Panc1 (cell line): ENCODE measurements at regions not wholly inside any gene's neighbourhood (a gene's known extent, or its start where the extent isn't known, plus 50 kb on each side); places are given as distances from the start of the nearest gene placed in this dataset.
"Not testable (repeated sequence)": the region's sequence is repeated elsewhere in the genome, so short reads cannot be mapped to it uniquely, and the experiment has no call there.

Experiments used
- ATAC-seq: fragments of 200-7000 bp; cut with Tn5 transposase; 2 replicates; pipeline ENCODE4 v1.9.1; 2020; ENCODE audit warnings: mild to moderate bottlenecking, moderate library complexity
- BruUV-seq: library from RNA; stranded (reverse); fragments of 400-500 nt; replicated peaks from 2 replicates; lab custom pipeline; 2021; lab: Mats Ljungman, UMichigan
- CTCF ChIA-PET: fragments of 300-600 bp; sonication (Branson Sonifier 250); formaldehyde crosslinking; loops from one replicate; lab custom pipeline; 2022; ENCODE audit warnings: antibody characterized with exemption; lab: Charles Lee
- POLR2A ChIA-PET: fragments of 300-600 bp; sonication (Branson Sonifier 250); formaldehyde crosslinking; loops from one replicate; lab custom pipeline; 2022; ENCODE audit warnings: antibody characterized with exemption; lab: Charles Lee
- DNase-seq: peaks from one replicate; pipeline ENCODE4 v3.0.0-alpha.2; 2010; ENCODE audit warnings: low read depth, low spot score
- H3K27ac ChIP-seq: 2 replicates; pipeline ENCODE4 v1.5.1; 2011; ENCODE audit warnings: mild to moderate bottlenecking, low read length, inconsistent platforms
- H3K27me3 ChIP-seq: fragments of 200-500 bp; sonication (Bioruptor generic); 2 replicates; pipeline ENCODE4 v1.6.0; 2014; ENCODE audit warnings: low read length, inconsistent platforms; ENCODE audit not compliant: control insufficient read depth, insufficient read depth
- H3K36me3 ChIP-seq: fragments of 200-500 bp; sonication (Bioruptor generic); 2 replicates; pipeline ENCODE4 v1.5.1; 2014; ENCODE audit warnings: inconsistent platforms, mild to moderate bottlenecking, low read length, moderate library complexity; ENCODE audit not compliant: control insufficient read depth, insufficient read depth
- H3K4me1 ChIP-seq: 2 replicates; pipeline ENCODE4 v1.5.1; 2011; ENCODE audit warnings: inconsistent platforms, mild to moderate bottlenecking, low read length, moderate library complexity; ENCODE audit not compliant: control insufficient read depth, insufficient read depth
- H3K4me3 ChIP-seq, 2 experiments: 2 replicates each; pipeline ENCODE4 v1.5.1; 2011 to 2012; ENCODE audit warnings: low read depth in 2 of 2, low read length in 2 of 2, mild to moderate bottlenecking in 2 of 2, inconsistent platforms in 1 of 2, moderate library complexity in 1 of 2
- H3K9me3 ChIP-seq: fragments of 200-500 bp; sonication (Bioruptor generic); 2 replicates; pipeline ENCODE4 v1.5.1; 2014; ENCODE audit warnings: low read depth, mild to moderate bottlenecking, inconsistent platforms, low read length, moderate library complexity; ENCODE audit not compliant: control insufficient read depth, insufficient read depth
- POLR2AphosphoS5 ChIP-seq: IDR thresholded peaks from 2 replicates; pipeline ENCODE4 v1.6.1; 2012; ENCODE audit warnings: mild to moderate bottlenecking, low read depth, low read length, moderate library complexity
- SIN3A ChIP-seq: IDR thresholded peaks from 2 replicates; pipeline ENCODE4 v1.6.1; 2012; ENCODE audit warnings: low read depth, mild to moderate bottlenecking, low read length, moderate library complexity, borderline replicate concordance; ENCODE audit not compliant: insufficient read depth
- TCF7L2 ChIP-seq: IDR thresholded peaks from 2 replicates; pipeline ENCODE4 v1.6.1; 2011; ENCODE audit warnings: mild to moderate bottlenecking, low read depth, low read length, inconsistent platforms
- in situ Hi-C: cut with HindIII; loops from 2 replicates; pipeline ENCODE4 v1.10.0; 2016; ENCODE audit warnings: low sequenced_read_pairs, low pct_unique_long_range_greater_than_20kb
- intact Hi-C: fragments of 100-400 bp; cut with micrococcal nuclease; formaldehyde crosslinking; loops from one replicate; pipeline ENCODE4 v1.10.0; 2022; ENCODE audit not compliant: unreplicated experiment
- TF ChIP-seq, protein P1 (sequence below): fragments of 450-650 bp; IDR thresholded peaks from 2 replicates; pipeline ENCODE4 v1.5.1; 2017; ENCODE audit warnings: mild to moderate bottlenecking
- TF ChIP-seq, protein P2 (sequence below), 2 experiments: IDR thresholded peaks; 2 replicates each; pipeline ENCODE4 v1.6.1; 2011 to 2012; ENCODE audit warnings: low read depth in 2 of 2, control low read depth in 1 of 2, low read length in 1 of 2, mild to moderate bottlenecking in 1 of 2, moderate library complexity in 1 of 2; ENCODE audit not compliant: insufficient read depth in 1 of 2

DNA sequence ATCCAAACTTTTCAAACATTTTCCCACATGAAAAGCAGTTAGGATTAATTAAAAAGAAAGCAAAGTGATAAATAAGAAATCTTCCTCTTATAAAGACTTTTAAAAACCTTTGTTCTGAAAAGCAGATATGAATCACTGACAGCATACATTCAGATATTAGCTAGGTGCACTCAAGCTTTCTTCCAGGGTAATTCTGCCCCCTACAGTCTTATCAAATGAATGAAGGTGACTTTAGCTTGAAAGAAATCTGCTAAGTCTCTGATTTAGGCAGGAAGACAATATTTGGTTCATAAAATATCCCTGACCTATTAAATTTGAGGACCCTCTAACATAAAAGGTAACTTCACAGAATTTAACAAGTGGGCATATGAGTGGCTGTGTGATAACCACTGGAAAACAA lies 209.1 kb upstream of the FAM47A start:
- no peak overlapping the region for H3K27ac ChIP-seq
- ChIA-PET CTCF (no interaction called here), POLR2A (no interaction called here)
- no peak overlapping the region for H3K4me3 ChIP-seq
- no peak for DNase-seq
- no TSS peak for BruUV-seq
- ATAC-seq: no peak
- TF ChIP-seq, protein P1, sequence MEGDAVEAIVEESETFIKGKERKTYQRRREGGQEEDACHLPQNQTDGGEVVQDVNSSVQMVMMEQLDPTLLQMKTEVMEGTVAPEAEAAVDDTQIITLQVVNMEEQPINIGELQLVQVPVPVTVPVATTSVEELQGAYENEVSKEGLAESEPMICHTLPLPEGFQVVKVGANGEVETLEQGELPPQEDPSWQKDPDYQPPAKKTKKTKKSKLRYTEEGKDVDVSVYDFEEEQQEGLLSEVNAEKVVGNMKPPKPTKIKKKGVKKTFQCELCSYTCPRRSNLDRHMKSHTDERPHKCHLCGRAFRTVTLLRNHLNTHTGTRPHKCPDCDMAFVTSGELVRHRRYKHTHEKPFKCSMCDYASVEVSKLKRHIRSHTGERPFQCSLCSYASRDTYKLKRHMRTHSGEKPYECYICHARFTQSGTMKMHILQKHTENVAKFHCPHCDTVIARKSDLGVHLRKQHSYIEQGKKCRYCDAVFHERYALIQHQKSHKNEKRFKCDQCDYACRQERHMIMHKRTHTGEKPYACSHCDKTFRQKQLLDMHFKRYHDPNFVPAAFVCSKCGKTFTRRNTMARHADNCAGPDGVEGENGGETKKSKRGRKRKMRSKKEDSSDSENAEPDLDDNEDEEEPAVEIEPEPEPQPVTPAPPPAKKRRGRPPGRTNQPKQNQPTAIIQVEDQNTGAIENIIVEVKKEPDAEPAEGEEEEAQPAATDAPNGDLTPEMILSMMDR: no peak
- TF ChIP-seq SIN3A (no peak), TCF7L2 (no peak), POLR2AphosphoS5 (no peak)
- TF ChIP-seq, protein P2, sequence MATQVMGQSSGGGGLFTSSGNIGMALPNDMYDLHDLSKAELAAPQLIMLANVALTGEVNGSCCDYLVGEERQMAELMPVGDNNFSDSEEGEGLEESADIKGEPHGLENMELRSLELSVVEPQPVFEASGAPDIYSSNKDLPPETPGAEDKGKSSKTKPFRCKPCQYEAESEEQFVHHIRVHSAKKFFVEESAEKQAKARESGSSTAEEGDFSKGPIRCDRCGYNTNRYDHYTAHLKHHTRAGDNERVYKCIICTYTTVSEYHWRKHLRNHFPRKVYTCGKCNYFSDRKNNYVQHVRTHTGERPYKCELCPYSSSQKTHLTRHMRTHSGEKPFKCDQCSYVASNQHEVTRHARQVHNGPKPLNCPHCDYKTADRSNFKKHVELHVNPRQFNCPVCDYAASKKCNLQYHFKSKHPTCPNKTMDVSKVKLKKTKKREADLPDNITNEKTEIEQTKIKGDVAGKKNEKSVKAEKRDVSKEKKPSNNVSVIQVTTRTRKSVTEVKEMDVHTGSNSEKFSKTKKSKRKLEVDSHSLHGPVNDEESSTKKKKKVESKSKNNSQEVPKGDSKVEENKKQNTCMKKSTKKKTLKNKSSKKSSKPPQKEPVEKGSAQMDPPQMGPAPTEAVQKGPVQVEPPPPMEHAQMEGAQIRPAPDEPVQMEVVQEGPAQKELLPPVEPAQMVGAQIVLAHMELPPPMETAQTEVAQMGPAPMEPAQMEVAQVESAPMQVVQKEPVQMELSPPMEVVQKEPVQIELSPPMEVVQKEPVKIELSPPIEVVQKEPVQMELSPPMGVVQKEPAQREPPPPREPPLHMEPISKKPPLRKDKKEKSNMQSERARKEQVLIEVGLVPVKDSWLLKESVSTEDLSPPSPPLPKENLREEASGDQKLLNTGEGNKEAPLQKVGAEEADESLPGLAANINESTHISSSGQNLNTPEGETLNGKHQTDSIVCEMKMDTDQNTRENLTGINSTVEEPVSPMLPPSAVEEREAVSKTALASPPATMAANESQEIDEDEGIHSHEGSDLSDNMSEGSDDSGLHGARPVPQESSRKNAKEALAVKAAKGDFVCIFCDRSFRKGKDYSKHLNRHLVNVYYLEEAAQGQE (IDR thresholded peaks at IDR 0.05; ENCODE audit: insufficient read depth in 1 of 2, low read depth in 2 of 2, low read length in 1 of 2): no peak
- intact Hi-C loops (no loop called here), in situ Hi-C loops (no loop called here)
- no peaks in the 10 kb centered on the region for H3K27me3 ChIP-seq
- H3K36me3 ChIP-seq: no peaks in the 10 kb centered on the region
- no peaks in the 10 kb centered on the region for H3K9me3 ChIP-seq
- no peaks in the 10 kb centered on the region for H3K4me1 ChIP-seq

DNA sequence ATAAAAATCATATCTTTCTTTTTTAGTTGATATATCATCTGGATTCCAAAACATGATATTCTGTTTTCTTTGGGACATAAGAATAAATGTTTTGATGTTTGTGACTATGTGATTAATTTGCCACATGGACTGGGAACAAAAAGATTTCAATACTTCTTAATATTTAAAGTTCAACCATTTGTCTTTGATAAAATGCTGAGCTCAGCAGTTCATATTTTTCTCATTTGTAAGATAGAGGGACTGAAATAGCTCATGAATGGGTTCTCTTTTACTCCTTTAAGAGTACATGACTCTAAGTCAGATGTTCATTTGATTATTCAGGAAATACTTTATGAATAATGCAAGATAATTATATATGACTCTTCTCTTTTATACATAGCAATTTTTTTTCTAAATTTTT lies 205.9 kb upstream of the FAM47A start:
- Histone ChIP-seq H3K4me1 (no peaks in the 10 kb centered on the region), H3K27me3 (no peaks in the 10 kb centered on the region), H3K9me3 (no peaks in the 10 kb centered on the region), H3K27ac (no peak overlapping the region), H3K4me3 (no peak overlapping the region), H3K36me3 (no peaks in the 10 kb centered on the region)
- DNase-seq (no peak), ATAC-seq (no peak)
- TF ChIP-seq SIN3A (no peak), TCF7L2 (no peak), POLR2AphosphoS5 (no peak)
- TF ChIP-seq, protein P2 (IDR thresholded peaks at IDR 0.05; ENCODE audit: insufficient read depth in 1 of 2, low read depth in 2 of 2, low read length in 1 of 2): no peak
- TF ChIP-seq, protein P1: no peak
- intact Hi-C loops: no loop called here
- in situ Hi-C loops: no loop called here
- ChIA-PET CTCF (no interaction called here), POLR2A (interaction anchor here (0.6 kb wide), 1 partner anchor 832 kb away, joined by 3 read pairs; no protein-coding TSS in a partner anchor)
- BruUV-seq: no TSS peak

DNA sequence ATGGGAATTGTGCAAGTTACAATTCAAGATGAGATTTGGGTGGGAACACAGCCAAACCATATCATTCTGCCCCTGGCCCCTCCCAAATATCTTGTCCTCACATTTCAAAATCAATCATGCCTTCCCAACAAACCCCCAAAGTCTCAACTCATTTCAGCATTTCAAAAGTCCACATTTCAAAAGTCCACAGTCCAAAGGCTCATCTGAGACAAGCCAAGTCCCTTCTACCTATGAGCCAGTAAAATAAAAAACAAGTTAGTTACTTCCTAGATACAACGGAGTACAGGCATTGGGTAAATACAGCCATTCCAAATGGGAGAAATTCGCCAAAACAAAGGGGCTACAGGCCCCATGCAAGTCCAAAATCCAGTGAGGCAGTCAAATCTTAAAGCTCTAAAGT lies 203.3 kb upstream of the FAM47A start:
- CTCF ChIA-PET, H3K27me3 ChIP-seq, in situ Hi-C loops, POLR2A ChIA-PET, DNase-seq, H3K4me3 ChIP-seq, ATAC-seq, H3K36me3 ChIP-seq, H3K27ac ChIP-seq, BruUV-seq, H3K9me3 ChIP-seq, intact Hi-C loops, H3K4me1 ChIP-seq: not testable (repeated sequence)
